NCI-H774 (cell line): ENCODE measurements at regions not wholly inside any gene's neighbourhood (a gene's known extent, or its start where the extent isn't known, plus 50 kb on each side); places are given as distances from the start of the nearest gene placed in this dataset.

Source experiments
- DNase-seq: peaks from one replicate; lab custom pipeline; 2025; lab: John Stamatoyannopoulos, UW

GRCh38 chr20:12358655-12359009, 440.9 kb downstream of the BTBD3 start:
- DNase-seq = no peak

GRCh38 chr20:12371990-12372389, 454.3 kb downstream of the BTBD3 start:
- peak; percentile 77 for DNase-seq

GRCh38 chr20:12372557-12372956, 454.9 kb downstream of the BTBD3 start:
- peak; percentile 80 for DNase-seq

- no peak for DNase-seq
These were observed 458.3 kb downstream of the BTBD3 start for GRCh38 chr20:12375967-12376366.

GRCh38 chr20:12383821-12384220, 466.1 kb downstream of the BTBD3 start:
- DNase-seq = no peak

- DNase-seq = no peak
These were observed 469.1 kb downstream of the BTBD3 start for GRCh38 chr20:12386821-12387220.

- DNase-seq = no peak
These were observed 473.4 kb downstream of the BTBD3 start for GRCh38 chr20:12391099-12391498.

GRCh38 chr20:12394786-12395185, 477.1 kb downstream of the BTBD3 start:
- no peak for DNase-seq

- no peak for DNase-seq
These were observed 477.7 kb downstream of the BTBD3 start for GRCh38 chr20:12395353-12395752.

- DNase-seq = no peak
These were observed 478.1 kb downstream of the BTBD3 start for GRCh38 chr20:12395760-12396159.

GRCh38 chr20:12399110-12399836, 481.6 kb downstream of the BTBD3 start:
- DNase-seq = no peak

GRCh38 chr20:12404941-12405340, 487.2 kb downstream of the BTBD3 start:
- DNase-seq = no peak

- no peak for DNase-seq
These were observed 489.3 kb downstream of the BTBD3 start for GRCh38 chr20:12406978-12407377.

GRCh38 chr20:12409501-12409900, 491.8 kb downstream of the BTBD3 start:
- DNase-seq = no peak

GRCh38 chr20:12410783-12411182, 493.1 kb downstream of the BTBD3 start:
- no peak for DNase-seq

GRCh38 chr20:12411246-12411940, 493.7 kb downstream of the BTBD3 start:
- DNase-seq = no peak

- DNase-seq = no peak
These were observed 495.4 kb downstream of the BTBD3 start for GRCh38 chr20:12413116-12413515.

GRCh38 chr20:12414446-12415274, 497.0 kb downstream of the BTBD3 start:
- no peak for DNase-seq

- DNase-seq = no peak
These were observed 498.6 kb downstream of the BTBD3 start for GRCh38 chr20:12416281-12416680.

GRCh38 chr20:12433724-12434123, 516.0 kb downstream of the BTBD3 start:
- no peak for DNase-seq

GRCh38 chr20:12434672-12435071, 517.0 kb downstream of the BTBD3 start:
- DNase-seq = no peak

GRCh38 chr20:12435268-12435667, 517.6 kb downstream of the BTBD3 start:
- DNase-seq = no peak

- no peak for DNase-seq
These were observed 536.0 kb downstream of the BTBD3 start for GRCh38 chr20:12453711-12454110.
